Activated CD4-positive, alpha-beta T cell treated with anti-CD3 and anti-CD28 coated beads, Interleukin-2, amount 50 U/mL, for 48 hours (primary cell): ENCODE measurements at regions not wholly inside any gene's neighbourhood (a gene's known extent, or its start where the extent isn't known, plus 50 kb on each side); places are given as distances from the start of the nearest gene placed in this dataset.
"Not testable (repeated sequence)": the region's sequence is repeated elsewhere in the genome, so short reads cannot be mapped to it uniquely, and the experiment has no call there.

ENCODE experiments used
- DNase-seq, 2 experiments: peaks; one replicate each; pipeline ENCODE4 v3.0.0-alpha.2; 2020

GRCh38 chr2:11877764-11878163 is 131.3 kb downstream of the LPIN1 start:
- no peak for DNase-seq

DNA sequence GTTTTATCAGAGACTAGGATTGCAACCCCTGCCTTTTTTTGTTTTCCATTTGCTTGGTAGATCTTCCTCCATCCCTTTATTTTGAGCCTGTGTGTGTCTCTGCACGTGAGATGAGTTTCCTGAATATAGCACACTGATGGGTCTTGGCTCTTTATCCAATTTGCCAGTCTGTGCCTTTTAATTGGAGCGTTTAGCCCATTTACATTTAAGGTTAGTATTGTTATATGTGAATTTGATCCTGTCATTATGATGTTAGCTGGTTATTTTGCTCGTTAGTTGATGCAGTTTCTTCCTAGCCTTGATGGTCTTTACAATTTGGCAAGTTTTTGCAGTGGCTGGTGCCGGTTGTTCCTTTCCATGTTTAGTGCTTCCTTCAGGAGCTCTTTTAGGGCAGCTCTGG is 138.8 kb downstream of the LPIN1 start:
- DNase-seq: not testable (repeated sequence)

DNA sequence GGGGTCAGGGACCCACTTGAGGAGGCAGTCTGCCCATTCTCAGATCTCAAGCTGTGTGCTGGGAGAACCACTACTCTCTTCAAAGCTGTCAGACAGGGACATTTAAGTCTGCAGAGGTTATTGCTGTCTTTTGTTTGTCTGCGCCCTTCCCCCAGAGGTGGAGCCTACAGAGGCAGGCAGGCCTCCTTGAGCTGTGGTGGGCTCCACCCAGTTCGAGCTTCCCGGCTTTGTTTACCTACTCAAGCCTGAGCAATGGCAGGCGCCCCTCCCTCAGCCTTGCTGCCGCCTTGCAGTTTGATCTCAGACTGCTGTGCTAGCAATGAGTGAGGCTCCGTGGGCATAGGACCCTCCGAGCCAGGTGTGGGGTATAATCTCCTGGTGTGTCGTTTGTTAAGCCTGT is 140.5 kb downstream of the LPIN1 start:
- not testable (repeated sequence) for DNase-seq

DNA sequence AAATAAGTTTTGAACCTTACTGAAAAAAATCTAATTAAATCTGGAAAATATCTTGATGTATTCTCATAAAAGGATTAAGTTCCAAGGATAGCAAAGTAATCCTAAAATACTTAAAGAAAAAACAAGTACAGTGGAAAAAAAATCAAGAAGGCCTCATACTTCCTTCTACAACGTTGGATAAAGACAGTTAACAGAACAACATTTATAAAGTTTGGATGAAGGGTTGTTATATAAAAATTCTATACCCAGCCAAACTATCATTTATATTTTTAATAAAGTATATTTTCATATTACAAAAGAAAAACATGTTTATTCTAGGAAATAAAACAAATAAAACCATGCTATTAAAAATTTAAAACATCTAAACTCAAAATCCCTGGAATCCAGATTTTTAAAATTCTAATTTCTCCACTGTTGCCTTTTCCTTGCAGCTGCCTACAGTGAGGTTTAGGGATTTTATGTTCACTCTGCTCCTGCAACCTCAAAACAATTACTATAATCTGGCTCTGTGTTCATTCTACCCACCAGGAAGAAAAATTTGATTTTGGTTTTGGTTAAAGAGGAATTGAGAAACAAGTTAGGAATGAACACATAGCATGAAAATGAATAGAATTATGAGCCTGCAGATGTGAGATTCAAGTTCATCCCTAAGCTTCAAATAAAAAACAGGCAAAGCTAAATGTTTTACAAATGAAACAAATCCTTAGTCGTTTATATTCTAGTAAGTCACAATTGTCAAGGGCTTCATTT is 142.8 kb downstream of the LPIN1 start:
- no peak for DNase-seq

DNA sequence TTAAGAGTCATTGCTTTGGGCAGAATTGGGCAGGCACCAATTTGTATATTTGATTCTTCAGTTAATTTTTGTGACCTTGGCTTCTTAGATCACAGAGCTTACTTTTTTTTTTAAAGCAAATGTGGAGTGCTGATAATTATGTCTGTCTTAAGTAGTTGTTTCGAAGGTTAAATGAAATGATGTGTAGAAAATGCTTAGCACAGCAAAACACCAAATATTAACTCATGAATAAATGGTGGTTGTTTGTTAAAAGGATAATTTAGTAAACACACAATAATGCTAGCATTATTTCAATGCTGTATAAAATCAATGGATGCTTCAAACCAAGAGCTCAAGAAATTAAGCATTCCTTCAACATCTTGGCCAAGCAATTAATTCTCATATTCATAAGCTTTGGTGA is 143.4 kb downstream of the LPIN1 start:
- no peak for DNase-seq

DNA sequence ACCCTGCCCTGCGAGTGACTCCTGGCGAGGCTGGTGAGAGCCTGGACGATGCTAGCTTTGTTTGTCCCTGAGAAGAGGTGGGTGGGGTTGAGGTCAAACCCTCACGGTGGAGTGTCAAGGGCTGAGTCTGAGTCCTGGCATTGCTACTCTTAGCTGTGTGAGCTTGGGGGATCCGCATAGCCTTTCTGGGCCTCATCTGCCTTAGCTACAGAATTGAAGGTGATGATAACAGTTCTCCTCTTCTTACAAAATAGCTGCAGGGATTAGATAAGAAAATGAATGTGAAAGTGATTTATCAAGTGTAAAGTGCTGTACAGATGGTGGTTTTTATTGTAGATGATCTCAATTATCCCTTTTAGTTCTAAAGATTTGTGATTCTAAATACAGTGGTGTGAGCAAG is 144.6 kb downstream of the LPIN1 start:
- DNase-seq: no peak

DNA sequence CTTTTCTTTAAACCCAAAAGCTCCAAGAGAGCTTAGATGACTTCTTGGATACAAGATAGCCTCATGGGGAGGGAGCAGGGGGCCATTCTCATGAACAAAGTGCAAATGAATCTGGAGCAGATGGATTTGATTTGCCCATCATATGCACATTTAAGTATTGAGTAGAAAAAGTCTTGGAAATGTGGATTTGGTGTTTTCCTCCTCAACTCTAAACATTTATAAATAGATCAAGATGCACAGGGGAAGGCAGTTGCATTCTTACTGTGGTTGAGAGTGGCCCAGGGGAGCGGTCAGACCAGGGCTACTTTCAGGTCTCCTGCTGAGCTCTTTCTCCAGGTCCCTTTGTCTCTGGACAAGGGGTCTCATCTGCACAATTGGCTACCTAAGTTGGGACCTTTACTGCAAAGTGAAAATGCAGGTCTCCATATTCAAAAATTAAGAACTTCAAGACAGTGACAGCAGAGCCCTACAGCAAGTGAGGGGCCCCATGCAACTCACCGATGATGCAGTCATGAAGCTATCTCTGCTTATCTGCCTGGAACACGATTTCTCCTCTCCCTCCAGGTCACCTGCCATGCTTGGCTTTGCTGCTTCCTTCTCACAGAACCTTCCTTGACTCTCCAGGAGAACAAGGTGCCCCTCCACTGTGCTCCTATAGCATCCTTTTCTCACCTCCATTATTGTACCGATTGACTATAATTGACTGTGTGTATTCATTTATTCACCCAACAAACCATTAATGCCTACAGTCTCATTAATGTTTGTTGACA is 145.4 kb downstream of the LPIN1 start:
- no peak for DNase-seq

- DNase-seq: no peak
Observed at GRCh38 chr2:11896386-11896785, 150.0 kb downstream of the LPIN1 start.

- no peak for DNase-seq
Observed at GRCh38 chr2:11898576-11898975, 152.1 kb downstream of the LPIN1 start.

- DNase-seq: no peak
Observed at GRCh38 chr2:11899264-11899818, 152.9 kb downstream of the LPIN1 start.

- DNase-seq: not testable (repeated sequence)
Observed at GRCh38 chr2:11900891-11901290, 154.5 kb downstream of the LPIN1 start.

GRCh38 chr2:11901351-11902069 is 155.1 kb downstream of the LPIN1 start:
- DNase-seq: no peak

GRCh38 chr2:11903085-11903606 is 156.7 kb downstream of the LPIN1 start:
- DNase-seq: no peak

DNA sequence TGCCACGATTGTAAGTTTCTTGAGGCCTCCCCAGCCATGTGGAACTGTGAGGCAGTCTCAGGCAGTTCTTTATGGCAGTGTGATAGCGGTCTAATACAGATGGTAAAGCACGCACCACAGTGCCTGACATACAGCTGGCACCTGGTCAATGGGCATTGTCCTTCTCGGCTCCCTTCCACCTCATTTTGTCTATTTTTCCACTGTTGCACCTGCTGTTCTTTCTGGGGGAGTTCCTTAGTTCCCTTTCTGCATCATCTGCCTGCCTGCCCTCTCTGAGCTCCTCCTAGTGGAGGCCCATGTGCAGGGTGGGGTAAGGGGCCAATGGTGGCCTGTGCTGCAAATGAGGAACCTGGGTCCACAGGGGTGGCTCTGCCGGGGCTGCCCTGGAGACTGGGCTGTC is 157.6 kb downstream of the LPIN1 start:
- DNase-seq: no peak

DNA sequence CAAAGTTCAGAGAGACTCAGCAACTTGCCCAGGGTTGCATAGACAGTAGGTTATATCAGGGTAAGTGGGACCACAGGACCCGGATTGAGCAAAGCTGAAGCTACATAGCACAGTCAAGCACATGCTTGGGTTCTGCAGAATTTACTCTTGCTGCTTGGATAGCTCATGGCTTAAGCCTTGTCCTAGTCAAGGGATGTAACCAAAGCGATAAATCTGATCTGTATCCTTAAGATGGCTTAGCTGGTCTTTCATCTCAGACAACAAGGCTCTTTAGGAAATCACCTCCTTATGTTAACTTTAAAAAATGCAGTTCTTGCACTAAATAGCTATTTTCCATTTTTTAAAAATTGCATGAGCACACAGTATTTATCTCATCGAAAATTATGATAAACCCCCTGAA is 158.5 kb downstream of the LPIN1 start:
- no peak for DNase-seq

GRCh38 chr2:11907190-11907589 is 160.8 kb downstream of the LPIN1 start:
- DNase-seq: no peak

- no peak for DNase-seq
Observed at GRCh38 chr2:11910971-11911370, 164.5 kb downstream of the LPIN1 start.

GRCh38 chr2:11912980-11913379 is 166.5 kb downstream of the LPIN1 start:
- DNase-seq: no peak

- DNase-seq: no peak
Observed at GRCh38 chr2:11914455-11914854, 168.0 kb downstream of the LPIN1 start.

- DNase-seq: no peak
Observed at GRCh38 chr2:11915650-11916049, 169.2 kb downstream of the LPIN1 start.

- DNase-seq: no peak
Observed at GRCh38 chr2:11919953-11920352, 173.5 kb downstream of the LPIN1 start.

- no peak for DNase-seq
Observed at GRCh38 chr2:11920993-11921583, 174.7 kb downstream of the LPIN1 start.

- DNase-seq: no peak
Observed at GRCh38 chr2:11922294-11922693, 175.9 kb downstream of the LPIN1 start.
